Neuronal stem cell (in vitro differentiated cells): ENCODE measurements at regions not wholly inside any gene's neighbourhood (a gene's known extent, or its start where the extent isn't known, plus 50 kb on each side); places are given as distances from the start of the nearest gene placed in this dataset.

Experiments used
- DNase-seq: peaks from one replicate; pipeline ENCODE4 v3.0.0-alpha.2; 2013; ENCODE audit warnings: low spot score
- H2AFZ ChIP-seq: one replicate; pipeline ENCODE4 v1.6.1; 2013; ENCODE audit warnings: mild to moderate bottlenecking, low read length, inconsistent platforms
- H2AK5ac ChIP-seq: 2 replicates; pipeline ENCODE4 v1.6.1; 2013; ENCODE audit warnings: low read depth, mild to moderate bottlenecking, inconsistent platforms, low read length, moderate library complexity, mixed read lengths
- H2BK120ac ChIP-seq: 2 replicates; pipeline ENCODE4 v1.6.1; 2013; ENCODE audit warnings: low read depth, mild to moderate bottlenecking, inconsistent platforms, low read length, moderate library complexity, mixed read lengths
- H2BK12ac ChIP-seq: one replicate; pipeline ENCODE4 v1.6.1; 2013; ENCODE audit warnings: low read length, inconsistent platforms
- H2BK15ac ChIP-seq: 2 replicates; pipeline ENCODE4 v1.6.1; 2013; ENCODE audit warnings: mild to moderate bottlenecking, low read length, inconsistent platforms, mixed read lengths
- H2BK5ac ChIP-seq: one replicate; pipeline ENCODE4 v1.6.1; 2013; ENCODE audit warnings: inconsistent platforms, mild to moderate bottlenecking, low read length, moderate library complexity
- H3K14ac ChIP-seq: one replicate; pipeline ENCODE4 v1.6.1; 2013; ENCODE audit warnings: low read length, inconsistent platforms
- H3K18ac ChIP-seq: 2 replicates; pipeline ENCODE4 v1.6.1; 2013; ENCODE audit warnings: low read length, inconsistent platforms
- H3K23ac ChIP-seq: 2 replicates; pipeline ENCODE4 v1.6.1; 2013; ENCODE audit warnings: low read depth, mild to moderate bottlenecking, mixed read lengths, low read length, inconsistent platforms; ENCODE audit not compliant: poor library complexity
- H3K27ac ChIP-seq: replicated peaks from 3 replicates; pipeline ENCODE4 v1.5.1; 2013; ENCODE audit warnings: low read length, inconsistent platforms
- H3K27me3 ChIP-seq, 3 experiments: 2 replicates each; pipeline ENCODE4 v1.6.1; 2013; ENCODE audit warnings: low read length in 3 of 3, mild to moderate bottlenecking in 2 of 3, inconsistent platforms in 1 of 3, low read depth in 1 of 3, mixed read lengths in 1 of 3, moderate library complexity in 1 of 3; ENCODE audit not compliant: control insufficient read depth in 3 of 3, insufficient read depth in 3 of 3
- H3K36me3 ChIP-seq, 2 donors: replicated peaks in 1 of 2; 2 replicates each; pipeline ENCODE4 v1.6.1; 2013; ENCODE audit warnings: low read length in 2 of 2; ENCODE audit not compliant: control insufficient read depth in 2 of 2, insufficient read depth in 2 of 2
- H3K4ac ChIP-seq: 2 replicates; pipeline ENCODE4 v1.6.1; 2013; ENCODE audit warnings: inconsistent platforms, mild to moderate bottlenecking, low read length, moderate library complexity
- H3K4me1 ChIP-seq, 2 donors: 1 replicate in 1 of 2; 2 replicates in 1 of 2; pipeline ENCODE4 v1.6.1; 2013; ENCODE audit warnings: low read length in 2 of 2, low read depth in 1 of 2; ENCODE audit not compliant: control insufficient read depth in 2 of 2, insufficient read depth in 1 of 2
- H3K4me2 ChIP-seq: one replicate; pipeline ENCODE4 v1.6.1; 2013; ENCODE audit warnings: mild to moderate bottlenecking, low read length, inconsistent platforms; ENCODE audit not compliant: insufficient read depth, poor library complexity, severe bottlenecking
- H3K4me3 ChIP-seq, 2 donors: 2 replicates each; pipeline ENCODE4 v1.5.1; 2013; ENCODE audit warnings: low read length in 2 of 2, mild to moderate bottlenecking in 2 of 2, inconsistent platforms in 1 of 2, moderate library complexity in 1 of 2
- H3K79me1 ChIP-seq: one replicate; pipeline ENCODE4 v1.6.1; 2013; ENCODE audit warnings: low read depth, mild to moderate bottlenecking, inconsistent platforms, low read length, moderate library complexity
- H3K9ac ChIP-seq: one replicate; pipeline ENCODE4 v1.6.1; 2013; ENCODE audit warnings: mild to moderate bottlenecking, low read depth, low read length, inconsistent platforms; ENCODE audit not compliant: poor library complexity
- H3K9me3 ChIP-seq, 2 donors: replicated peaks in 1 of 2; 2 replicates each; pipeline versions ENCODE3 to v1.6.1; 2013; ENCODE audit warnings: low read length in 2 of 2, mild to moderate bottlenecking in 2 of 2, inconsistent platforms in 1 of 2, low read depth in 1 of 2, mixed read lengths in 1 of 2, moderate library complexity in 1 of 2; ENCODE audit not compliant: control insufficient read depth in 2 of 2, insufficient read depth in 1 of 2
- H4K8ac ChIP-seq: one replicate; pipeline ENCODE4 v1.6.1; 2013; ENCODE audit warnings: low read depth, mild to moderate bottlenecking, inconsistent platforms, low read length, moderate library complexity
- H4K91ac ChIP-seq: one replicate; pipeline ENCODE4 v1.6.1; 2013; ENCODE audit warnings: low read length, low read depth, mild to moderate bottlenecking, inconsistent platforms; ENCODE audit not compliant: poor library complexity
- WGBS, 2 donors: extraction: QIAGEN DNeasy Blood & Tissue Kit; methylation state at CpG; one replicate each; pipeline ENCODE4 v1.1.7; 2013; ENCODE audit warnings: missing lambda C conversion rate in 2 of 2, mixed read lengths in 1 of 2; ENCODE audit not compliant: insufficient read length in 2 of 2, insufficient replicate concordance in 1 of 2; ENCODE audit errors: extremely low coverage in 2 of 2; 5-methylcytosine and 5-hydroxymethylcytosine counted together

- H3K14ac ChIP-seq: no peak overlapping the region
- no peak overlapping the region for H2BK5ac ChIP-seq
- H3K4me1 ChIP-seq: peaks cover 0 to 2% of the 10 kb centered on the region in 2 donors
- H3K4me2 ChIP-seq: no peak overlapping the region
- WGBS, 2 donors: no CpG with 5 or more reads among the region's 2 CpGs
- no peaks in the 10 kb centered on the region for H3K79me1 ChIP-seq
- no peaks in the 10 kb centered on the region for H3K36me3 ChIP-seq
- H3K9ac ChIP-seq: no peak overlapping the region
- no peak overlapping the region for H3K18ac ChIP-seq
- H3K4ac ChIP-seq: no peak overlapping the region
- no peak overlapping the region for H3K27ac ChIP-seq
- no peak overlapping the region for H4K91ac ChIP-seq
- no peak overlapping the region for H3K4me3 ChIP-seq
- H2AFZ ChIP-seq: no peak overlapping the region
- no peaks in the 10 kb centered on the region for H3K9me3 ChIP-seq
- H2AK5ac ChIP-seq: no peak overlapping the region
- no peak overlapping the region for H2BK12ac ChIP-seq
- DNase-seq: no peak
- no peak overlapping the region for H4K8ac ChIP-seq
- H2BK15ac ChIP-seq: no peak overlapping the region
- H2BK120ac ChIP-seq: no peak overlapping the region
- H3K27me3 ChIP-seq: no peaks in the 10 kb centered on the region
- no peak overlapping the region for H3K23ac ChIP-seq
Observed at GRCh38 chr3:144466540-144466939, 494.9 kb downstream of the DIPK2A start.

- H2BK120ac ChIP-seq: no peak overlapping the region
- no peak overlapping the region for H3K23ac ChIP-seq
- no peak overlapping the region for H2BK12ac ChIP-seq
- H3K18ac ChIP-seq: no peak overlapping the region
- no peak overlapping the region for H3K4me2 ChIP-seq
- no peaks in the 10 kb centered on the region for H3K79me1 ChIP-seq
- H3K36me3 ChIP-seq: no peaks in the 10 kb centered on the region
- peaks cover 0 to 2% of the 10 kb centered on the region in 2 donors for H3K4me1 ChIP-seq
- H4K8ac ChIP-seq: no peak overlapping the region
- H2AK5ac ChIP-seq: no peak overlapping the region
- H3K4me3 ChIP-seq: no peak overlapping the region
- DNase-seq: no peak
- no peaks in the 10 kb centered on the region for H3K27me3 ChIP-seq
- H3K9me3 ChIP-seq: no peaks in the 10 kb centered on the region
- no peak overlapping the region for H4K91ac ChIP-seq
- no peak overlapping the region for H2BK15ac ChIP-seq
- no peak overlapping the region for H3K4ac ChIP-seq
- H3K14ac ChIP-seq: no peak overlapping the region
- no peak overlapping the region for H2BK5ac ChIP-seq
- H2AFZ ChIP-seq: no peak overlapping the region
- no CpG with 5 or more reads among the region's 2 CpGs for WGBS, 2 donors
- no peak overlapping the region for H3K27ac ChIP-seq
- H3K9ac ChIP-seq: no peak overlapping the region
Observed at GRCh38 chr3:144470666-144471065, 499.0 kb downstream of the DIPK2A start.

- no peak overlapping the region for H3K4me3 ChIP-seq
- no peak overlapping the region for H3K27ac ChIP-seq
- no peak overlapping the region for H2BK5ac ChIP-seq
- H3K4me2 ChIP-seq: no peak overlapping the region
- no peaks in the 10 kb centered on the region for H3K9me3 ChIP-seq
- no CpG with 5 or more reads among the region's 1 CpG for WGBS, 2 donors
- no peak overlapping the region for H3K4ac ChIP-seq
- H3K14ac ChIP-seq: no peak overlapping the region
- no peak overlapping the region for H2BK12ac ChIP-seq
- H3K18ac ChIP-seq: no peak overlapping the region
- H3K79me1 ChIP-seq: no peaks in the 10 kb centered on the region
- H3K4me1 ChIP-seq: no peaks in the 10 kb centered on the region
- no peak overlapping the region for H2AK5ac ChIP-seq
- no peak overlapping the region for H3K23ac ChIP-seq
- H2BK15ac ChIP-seq: no peak overlapping the region
- H4K91ac ChIP-seq: no peak overlapping the region
- DNase-seq: no peak
- H4K8ac ChIP-seq: no peak overlapping the region
- H2BK120ac ChIP-seq: no peak overlapping the region
- H3K36me3 ChIP-seq: no peaks in the 10 kb centered on the region
- no peak overlapping the region for H3K9ac ChIP-seq
- no peaks in the 10 kb centered on the region for H3K27me3 ChIP-seq
- peak overlapping the region; percentile 58 for H2AFZ ChIP-seq
Observed at GRCh38 chr3:144477593-144477992, 506.0 kb downstream of the DIPK2A start.

- Histone ChIP-seq H3K4me1 (no peaks in the 10 kb centered on the region), H3K79me1 (no peaks in the 10 kb centered on the region), H3K9ac (no peak overlapping the region), H3K23ac (no peak overlapping the region), H4K8ac (no peak overlapping the region), H3K4me3 (no peak overlapping the region), H2BK15ac (no peak overlapping the region), H3K4ac (no peak overlapping the region), H3K36me3 (no peaks in the 10 kb centered on the region), H2AFZ (no peak overlapping the region), H3K27ac (no peak overlapping the region), H2AK5ac (no peak overlapping the region), H3K14ac (no peak overlapping the region), H3K18ac (no peak overlapping the region), H2BK120ac (no peak overlapping the region), H2BK5ac (no peak overlapping the region), H4K91ac (no peak overlapping the region), H2BK12ac (no peak overlapping the region), H3K27me3 (no peaks in the 10 kb centered on the region), H3K9me3 (no peaks in the 10 kb centered on the region), H3K4me2 (no peak overlapping the region)
- DNase-seq: no peak
Observed at GRCh38 chr3:144480416-144480919, 508.8 kb downstream of the DIPK2A start.
